H9 (cell line): ENCODE measurements at regions not wholly inside any gene's neighbourhood (a gene's known extent, or its start where the extent isn't known, plus 50 kb on each side); places are given as distances from the start of the nearest gene placed in this dataset.

Experiments used
- DNase-seq: peaks from one replicate; pipeline ENCODE4 v3.0.0-alpha.2; 2017
- H2AFZ ChIP-seq: one replicate; pipeline ENCODE4 v1.6.1; 2013; ENCODE audit warnings: mild to moderate bottlenecking, low read length, control low read depth, moderate library complexity
- H2AK5ac ChIP-seq: 2 replicates; pipeline ENCODE4 v1.6.1; 2013; ENCODE audit warnings: low read length, control low read depth, mixed read lengths; ENCODE audit not compliant: insufficient read length
- H2BK120ac ChIP-seq: one replicate; pipeline ENCODE4 v1.6.1; 2013; ENCODE audit warnings: low read depth, mild to moderate bottlenecking, low read length, control low read depth, inconsistent platforms; ENCODE audit not compliant: poor library complexity, severe bottlenecking
- H2BK12ac ChIP-seq: 2 replicates; pipeline ENCODE4 v1.6.1; 2013; ENCODE audit warnings: low read length, control low read depth, mixed read lengths, low read depth; ENCODE audit not compliant: insufficient read length
- H2BK15ac ChIP-seq: 2 replicates; pipeline ENCODE4 v1.6.1; 2013; ENCODE audit warnings: low read depth, low read length, control low read depth
- H2BK20ac ChIP-seq: one replicate; pipeline ENCODE4 v1.6.1; 2013; ENCODE audit warnings: low read depth, mild to moderate bottlenecking, low read length, control low read depth, inconsistent platforms; ENCODE audit not compliant: poor library complexity, severe bottlenecking
- H2BK5ac ChIP-seq: 2 replicates; pipeline ENCODE4 v1.6.1; 2013; ENCODE audit warnings: low read length, control low read depth, mixed read lengths; ENCODE audit not compliant: insufficient read length
- H3K14ac ChIP-seq: 2 replicates; pipeline ENCODE4 v1.6.1; 2013; ENCODE audit warnings: low read length, control low read depth; ENCODE audit not compliant: insufficient read depth
- H3K18ac ChIP-seq: 2 replicates; pipeline ENCODE4 v1.6.1; 2013; ENCODE audit warnings: low read depth, mild to moderate bottlenecking, mixed read lengths, low read length, control low read depth; ENCODE audit not compliant: insufficient read length
- H3K23ac ChIP-seq: 2 replicates; pipeline ENCODE4 v1.6.1; 2013; ENCODE audit warnings: low read length, control low read depth, mixed read lengths, low read depth; ENCODE audit not compliant: insufficient read length
- H3K23me2 ChIP-seq: 2 replicates; pipeline ENCODE4 v1.6.1; 2013; ENCODE audit warnings: low read depth, mild to moderate bottlenecking, mixed read lengths, low read length, control low read depth; ENCODE audit not compliant: insufficient read length, poor library complexity, severe bottlenecking
- H3K27ac ChIP-seq: 2 replicates; pipeline ENCODE4 v1.5.1; 2013; ENCODE audit warnings: low read length, control low read depth, mixed read lengths, low read depth; ENCODE audit not compliant: insufficient read length
- H3K27me3 ChIP-seq: 2 replicates; pipeline ENCODE4 v1.6.1; 2013; ENCODE audit warnings: low read length, control low read depth, inconsistent platforms; ENCODE audit not compliant: insufficient read depth
- H3K4ac ChIP-seq: 2 replicates; pipeline ENCODE4 v1.6.1; 2013; ENCODE audit warnings: low read depth, mild to moderate bottlenecking, control low read depth, inconsistent platforms, low read length, moderate library complexity
- H3K4me1 ChIP-seq: 2 replicates; pipeline ENCODE4 v1.6.1; 2013; ENCODE audit warnings: low read length, control low read depth, inconsistent platforms; ENCODE audit not compliant: insufficient read depth
- H3K4me2 ChIP-seq: 2 replicates; pipeline ENCODE4 v1.6.1; 2013; ENCODE audit warnings: low read length, control low read depth, mixed read lengths; ENCODE audit not compliant: insufficient read length, insufficient read depth
- H3K56ac ChIP-seq: 2 replicates; pipeline ENCODE4 v1.6.1; 2013; ENCODE audit warnings: low read depth, mild to moderate bottlenecking, mixed read lengths, low read length, control low read depth; ENCODE audit not compliant: insufficient read length
- H3K79me1 ChIP-seq: 2 replicates; pipeline ENCODE4 v1.6.1; 2013; ENCODE audit warnings: low read depth, mild to moderate bottlenecking, moderate library complexity, low read length, control low read depth, inconsistent platforms; ENCODE audit not compliant: insufficient read depth, poor library complexity, severe bottlenecking
- H3K79me2 ChIP-seq: 2 replicates; pipeline ENCODE4 v1.6.1; 2013; ENCODE audit warnings: low read length, control low read depth, inconsistent platforms; ENCODE audit not compliant: insufficient read depth
- H3K9ac ChIP-seq: 2 replicates; pipeline ENCODE4 v1.6.1; 2013; ENCODE audit warnings: low read length, control low read depth, mixed read lengths; ENCODE audit not compliant: insufficient read length; ENCODE audit errors: extremely low read depth
- H3K9me3 ChIP-seq: one replicate; pipeline ENCODE4 v1.6.1; 2013; ENCODE audit warnings: low read depth, low read length, inconsistent platforms; ENCODE audit not compliant: control insufficient read depth
- H3T11ph ChIP-seq: one replicate; pipeline ENCODE4 v1.6.1; 2013; ENCODE audit warnings: mild to moderate bottlenecking, low read length, control low read depth, inconsistent platforms
- H4K20me1 ChIP-seq: one replicate; pipeline ENCODE4 v1.6.1; 2013; ENCODE audit not compliant: control insufficient read depth, insufficient read length, insufficient read depth
- H4K5ac ChIP-seq: 2 replicates; pipeline ENCODE4 v1.6.1; 2013; ENCODE audit warnings: low read depth, mild to moderate bottlenecking, mixed read lengths, low read length, control low read depth; ENCODE audit not compliant: insufficient read length
- H4K8ac ChIP-seq: replicated peaks from 2 replicates; pipeline ENCODE4 v1.6.1; 2013; ENCODE audit warnings: low read length, control low read depth, mixed read lengths, low read depth; ENCODE audit not compliant: insufficient read length
- H4K91ac ChIP-seq: 2 replicates; pipeline ENCODE4 v1.6.1; 2013; ENCODE audit warnings: low read depth, mild to moderate bottlenecking, moderate library complexity, mixed read lengths, low read length, control low read depth; ENCODE audit not compliant: insufficient read length
- H3K27ac Mint-ChIP-seq, 3 experiments: 2 replicates in 2 of 3; 3 replicates in 1 of 3; pipeline ENCODE4 v1.8.0; 2020 to 2021; ENCODE audit warnings: mixed read lengths in 3 of 3, mild to moderate bottlenecking in 1 of 3, moderate library complexity in 1 of 3
- H3K27me3 Mint-ChIP-seq: 2 replicates; pipeline ENCODE4 v1.8.0; 2021; ENCODE audit warnings: low read depth, mild to moderate bottlenecking, moderate library complexity, mixed read lengths
- H3K36me3 Mint-ChIP-seq, 3 experiments: 2 replicates in 2 of 3; 3 replicates in 1 of 3; pipeline ENCODE4 v1.8.0; 2020 to 2021; ENCODE audit warnings: low read depth in 3 of 3, mixed read lengths in 3 of 3; ENCODE audit not compliant: insufficient read depth in 1 of 3
- H3K4me1 Mint-ChIP-seq, 2 experiments: 2 replicates each; pipeline ENCODE4 v1.8.0; 2020; ENCODE audit warnings: mixed read lengths in 2 of 2
- H3K4me3 Mint-ChIP-seq, 2 experiments: 2 replicates in 1 of 2; 3 replicates in 1 of 2; pipeline ENCODE4 v1.8.0; 2020 to 2021; ENCODE audit warnings: mild to moderate bottlenecking in 2 of 2, mixed read lengths in 2 of 2, moderate library complexity in 1 of 2
- H3K9me3 Mint-ChIP-seq, 2 experiments: 2 replicates in 1 of 2; 3 replicates in 1 of 2; pipeline ENCODE4 v1.8.0; 2020; ENCODE audit warnings: mild to moderate bottlenecking in 2 of 2, mixed read lengths in 2 of 2, moderate library complexity in 1 of 2
- CTCF ChIP-seq: fragments of 200-600 bp; sonication (generic); conservative IDR thresholded peaks from 3 replicates; pipeline ENCODE4 v1.8.0; 2021; ENCODE audit warnings: antibody characterized with exemption, mild to moderate bottlenecking
- WGBS: extraction: QIAGEN DNeasy Blood & Tissue Kit; methylation state at CpG from one replicate; pipeline ENCODE4 v1.1.7; 2013; ENCODE audit warnings: missing lambda C conversion rate, low lambda C conversion rate, mixed read lengths; ENCODE audit not compliant: insufficient read length; ENCODE audit errors: extremely low coverage; 5-methylcytosine and 5-hydroxymethylcytosine counted together

- no peak overlapping the region for H2AFZ ChIP-seq
These were observed 1272.1 kb upstream of the ADGRB3 start for GRCh38 chr6:67362976-67363375.

More at GRCh38 chr6:67362976-67363375, 1272.1 kb upstream of the ADGRB3 start:
- Histone ChIP-seq H3K27me3 (no peaks in the 10 kb centered on the region), H4K8ac (no peak overlapping the region), H3K9me3 (no peaks in the 10 kb centered on the region), H3K4ac (no peak overlapping the region), H3K56ac (no peak overlapping the region), H3K27ac (no peak overlapping the region), H2BK20ac (no peak overlapping the region), H3K9ac (no peak overlapping the region), H2BK120ac (no peak overlapping the region), H2BK15ac (no peak overlapping the region), H3K14ac (no peak overlapping the region), H3K4me1 (no peaks in the 10 kb centered on the region), H3K4me2 (no peak overlapping the region), H3K23me2 (no peaks in the 10 kb centered on the region), H2BK12ac (no peak overlapping the region), H3K23ac (no peak overlapping the region), H2BK5ac (no peak overlapping the region), H3K18ac (no peak overlapping the region), H3T11ph (no peak overlapping the region), H4K91ac (no peak overlapping the region), H4K20me1 (no peaks in the 10 kb centered on the region), H3K79me1 (no peaks in the 10 kb centered on the region), H4K5ac (no peak overlapping the region), H2AK5ac (no peak overlapping the region), H3K79me2 (no peaks in the 10 kb centered on the region)
- no peak for DNase-seq
- no peak overlapping the region for H3K4me3 Mint-ChIP-seq
- WGBS = no CpG with 5 or more reads among the region's 5 CpGs
- no peaks in the 10 kb centered on the region for H3K27me3 Mint-ChIP-seq
- H3K27ac Mint-ChIP-seq = no peak overlapping the region
- TF ChIP-seq CTCF = no peak
- H3K4me1 Mint-ChIP-seq = no peaks in the 10 kb centered on the region
- H3K9me3 Mint-ChIP-seq = no peaks in the 10 kb centered on the region
- no peaks in the 10 kb centered on the region for H3K36me3 Mint-ChIP-seq
